ENCODE measurements at regions not wholly inside any gene's neighbourhood (a gene's known extent, or its start where the extent isn't known, plus 50 kb on each side); places are given as distances from the start of the nearest gene placed in this dataset.

DNA sequence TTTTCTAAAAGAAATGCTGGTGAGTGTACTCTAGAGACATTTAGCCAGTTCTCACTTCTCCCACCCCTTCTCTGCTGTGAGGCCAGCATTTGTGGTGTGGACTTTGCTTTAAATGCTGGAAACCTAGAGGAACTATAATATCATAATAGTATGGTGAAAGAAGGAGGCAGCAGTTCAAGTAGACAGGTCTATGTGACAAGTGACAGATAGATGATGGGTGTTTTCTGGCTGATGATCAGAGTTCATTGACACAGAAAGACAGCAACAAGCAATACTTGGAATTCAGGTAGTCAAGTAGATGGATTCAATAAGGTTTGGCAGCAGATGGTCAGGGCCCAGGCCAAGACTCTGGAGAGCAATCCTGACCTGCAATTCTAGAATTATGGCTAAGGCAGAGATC is 317.5 kb downstream of the PCDH7 start:
- no peak for TF ChIP-seq MAX (IDR thresholded peaks at IDR 0.05)
- no peak for TF ChIP-seq TEAD4 (IDR thresholded peaks at IDR 0.05)
- TF ChIP-seq CEBPB (IDR thresholded peaks at IDR 0.05): no peak
- TF ChIP-seq EGR1 (IDR thresholded peaks at IDR 0.05): no peak
- no peak for TF ChIP-seq CREB1 (IDR thresholded peaks at IDR 0.05; ENCODE audit: low read depth)
- no peak for TF ChIP-seq RAD21 (IDR thresholded peaks at IDR 0.05; ENCODE audit: low read depth)
- TF ChIP-seq, protein P1, sequence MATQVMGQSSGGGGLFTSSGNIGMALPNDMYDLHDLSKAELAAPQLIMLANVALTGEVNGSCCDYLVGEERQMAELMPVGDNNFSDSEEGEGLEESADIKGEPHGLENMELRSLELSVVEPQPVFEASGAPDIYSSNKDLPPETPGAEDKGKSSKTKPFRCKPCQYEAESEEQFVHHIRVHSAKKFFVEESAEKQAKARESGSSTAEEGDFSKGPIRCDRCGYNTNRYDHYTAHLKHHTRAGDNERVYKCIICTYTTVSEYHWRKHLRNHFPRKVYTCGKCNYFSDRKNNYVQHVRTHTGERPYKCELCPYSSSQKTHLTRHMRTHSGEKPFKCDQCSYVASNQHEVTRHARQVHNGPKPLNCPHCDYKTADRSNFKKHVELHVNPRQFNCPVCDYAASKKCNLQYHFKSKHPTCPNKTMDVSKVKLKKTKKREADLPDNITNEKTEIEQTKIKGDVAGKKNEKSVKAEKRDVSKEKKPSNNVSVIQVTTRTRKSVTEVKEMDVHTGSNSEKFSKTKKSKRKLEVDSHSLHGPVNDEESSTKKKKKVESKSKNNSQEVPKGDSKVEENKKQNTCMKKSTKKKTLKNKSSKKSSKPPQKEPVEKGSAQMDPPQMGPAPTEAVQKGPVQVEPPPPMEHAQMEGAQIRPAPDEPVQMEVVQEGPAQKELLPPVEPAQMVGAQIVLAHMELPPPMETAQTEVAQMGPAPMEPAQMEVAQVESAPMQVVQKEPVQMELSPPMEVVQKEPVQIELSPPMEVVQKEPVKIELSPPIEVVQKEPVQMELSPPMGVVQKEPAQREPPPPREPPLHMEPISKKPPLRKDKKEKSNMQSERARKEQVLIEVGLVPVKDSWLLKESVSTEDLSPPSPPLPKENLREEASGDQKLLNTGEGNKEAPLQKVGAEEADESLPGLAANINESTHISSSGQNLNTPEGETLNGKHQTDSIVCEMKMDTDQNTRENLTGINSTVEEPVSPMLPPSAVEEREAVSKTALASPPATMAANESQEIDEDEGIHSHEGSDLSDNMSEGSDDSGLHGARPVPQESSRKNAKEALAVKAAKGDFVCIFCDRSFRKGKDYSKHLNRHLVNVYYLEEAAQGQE (IDR thresholded peaks at IDR 0.05; ENCODE audit: low read depth): no peak
- TF ChIP-seq FOXM1 (IDR thresholded peaks at IDR 0.05; ENCODE audit: borderline replicate concordance, low read depth): no peak
